Spleen (tissue), 11 donors: ENCODE measurements at regions not wholly inside any gene's neighbourhood (a gene's known extent, or its start where the extent isn't known, plus 50 kb on each side); places are given as distances from the start of the nearest gene placed in this dataset.

Experiments used
- DNase-seq: peaks from one replicate; pipeline ENCODE4 v3.0.0-alpha.2; 2020
- H3K27ac ChIP-seq, 8 donors: fragments of 200-600 bp; sonication (generic) in 7 of 8; 1 replicate in 4 of 8; 2 replicates in 4 of 8; pipeline versions ENCODE4 v1.5.0 to v1.8.0; 2016 to 2021; ENCODE audit warnings: inconsistent platforms in 4 of 8, mild to moderate bottlenecking in 4 of 8, moderate library complexity in 1 of 8
- H3K27me3 ChIP-seq, 7 donors: fragments of 200-600 bp; sonication (generic) in 6 of 7; replicated peaks in 1 of 7; 1 replicate in 4 of 7; 2 replicates in 3 of 7; pipeline versions ENCODE4 v1.5.0 to v1.8.0; 2016 to 2021; ENCODE audit warnings: inconsistent platforms in 3 of 7, mild to moderate bottlenecking in 1 of 7
- H3K36me3 ChIP-seq, 6 donors: fragments of 200-600 bp; sonication (generic) in 5 of 6; 1 replicate in 4 of 6; 2 replicates in 2 of 6; pipeline versions ENCODE4 v1.5.0 to v1.8.0; 2016 to 2021; ENCODE audit warnings: inconsistent platforms in 2 of 6
- H3K4me1 ChIP-seq, 6 donors: fragments of 200-600 bp; sonication (generic) in 5 of 6; 1 replicate in 3 of 6; 2 replicates in 3 of 6; pipeline versions ENCODE4 v1.5.0 to v1.8.0; 2016 to 2021; ENCODE audit warnings: inconsistent platforms in 3 of 6
- H3K4me3 ChIP-seq, 8 donors: fragments of 200-600 bp; sonication (generic) in 7 of 8; 1 replicate in 4 of 8; 2 replicates in 4 of 8; pipeline versions ENCODE4 v1.5.0 to v1.8.0; 2016 to 2021; ENCODE audit warnings: inconsistent platforms in 4 of 8, mild to moderate bottlenecking in 4 of 8, moderate library complexity in 2 of 8
- H3K9me3 ChIP-seq, 8 donors: fragments of 200-600 bp; sonication (generic) in 7 of 8; 1 replicate in 4 of 8; 2 replicates in 4 of 8; pipeline versions ENCODE4 v1.5.0 to v1.8.0; 2016 to 2021; ENCODE audit warnings: inconsistent platforms in 4 of 8
- POLR2A ChIP-seq, 3 donors: fragments of 450-650 bp; IDR thresholded peaks; one replicate each; pipeline ENCODE4 v1.5.1; 2017; ENCODE audit warnings: antibody characterized with exemption in 3 of 3, mild to moderate bottlenecking in 1 of 3
- POLR2AphosphoS5 ChIP-seq, 3 donors: sonication (generic); formaldehyde crosslinking; IDR thresholded peaks; one replicate each; pipeline ENCODE4 v1.5.1; 2017; ENCODE audit warnings: antibody characterized with exemption in 3 of 3
- WGBS, 5 donors: extraction: QIAGEN DNeasy Blood & Tissue Kit in 3 of 5; methylation state at CpG; one replicate each; pipeline versions ENCODE4 v1.1.5 to v1.1.7; 2013 to 2018; 5-methylcytosine and 5-hydroxymethylcytosine counted together
- intact Hi-C: fragments of 100-400 bp; cut with DNase I; formaldehyde crosslinking; loops from one replicate; pipeline ENCODE4 v1.15.0; 2023; ENCODE audit warnings: low total_unique reads
- TF ChIP-seq, protein P1 (sequence below), 11 experiments: fragments of 200-600 bp in 7 of 11; fragments of 450-650 bp in 4 of 11; sonication (generic) in 4 of 11; IDR thresholded peaks in 8 of 11; conservative IDR thresholded peaks in 3 of 11; 1 replicate in 7 of 11; 2 replicates in 4 of 11; pipeline versions ENCODE4 v1.4.0 to v1.8.0; 2016 to 2021; ENCODE audit warnings: antibody characterized with exemption in 11 of 11, inconsistent platforms in 4 of 11, mild to moderate bottlenecking in 1 of 11
- donor health status: healthy with polysubstance abuse.
- donor health status: DM: no; HTN: no; CAD: no; lungs with moderate emphysema.
- donor health status: DM: no; HTN: no; CAD: no.
- donor health status: Bipolar disorder and iron deficiency.
- donor health status: healthy.
- donor health status: DM: no; HTN: no; CAD: no.
- donor health status: DM: yes; HTN: yes; CAD: no.

GRCh38 chr18:76131738-76132137 is 363.3 kb downstream of the ZNF516 start:
- no peak for DNase-seq
- Histone ChIP-seq H3K27me3 (no peaks in the 10 kb centered on the region), H3K36me3 (no peaks in the 10 kb centered on the region), H3K9me3 (peaks cover 0 to 21% (median 0%) of the 10 kb centered on the region in 8 donors), H3K27ac (no peak overlapping the region), H3K4me1 (no peaks in the 10 kb centered on the region), H3K4me3 (no peak overlapping the region)
- intact Hi-C loops, result no loop called here
- TF ChIP-seq, protein P1, sequence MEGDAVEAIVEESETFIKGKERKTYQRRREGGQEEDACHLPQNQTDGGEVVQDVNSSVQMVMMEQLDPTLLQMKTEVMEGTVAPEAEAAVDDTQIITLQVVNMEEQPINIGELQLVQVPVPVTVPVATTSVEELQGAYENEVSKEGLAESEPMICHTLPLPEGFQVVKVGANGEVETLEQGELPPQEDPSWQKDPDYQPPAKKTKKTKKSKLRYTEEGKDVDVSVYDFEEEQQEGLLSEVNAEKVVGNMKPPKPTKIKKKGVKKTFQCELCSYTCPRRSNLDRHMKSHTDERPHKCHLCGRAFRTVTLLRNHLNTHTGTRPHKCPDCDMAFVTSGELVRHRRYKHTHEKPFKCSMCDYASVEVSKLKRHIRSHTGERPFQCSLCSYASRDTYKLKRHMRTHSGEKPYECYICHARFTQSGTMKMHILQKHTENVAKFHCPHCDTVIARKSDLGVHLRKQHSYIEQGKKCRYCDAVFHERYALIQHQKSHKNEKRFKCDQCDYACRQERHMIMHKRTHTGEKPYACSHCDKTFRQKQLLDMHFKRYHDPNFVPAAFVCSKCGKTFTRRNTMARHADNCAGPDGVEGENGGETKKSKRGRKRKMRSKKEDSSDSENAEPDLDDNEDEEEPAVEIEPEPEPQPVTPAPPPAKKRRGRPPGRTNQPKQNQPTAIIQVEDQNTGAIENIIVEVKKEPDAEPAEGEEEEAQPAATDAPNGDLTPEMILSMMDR (IDR thresholded peaks at IDR 0.05 in 8 of 11, conservative IDR thresholded peaks at IDR 0.05 in 3 of 11), result no peak
- TF ChIP-seq POLR2A (IDR thresholded peaks at IDR 0.05), result no peak
- TF ChIP-seq POLR2AphosphoS5 (IDR thresholded peaks at IDR 0.05), result no peak
- WGBS, 5 donors, result 82 to 94% (median 87%) methylated on average over 1 of the region's 1 CpG

DNA sequence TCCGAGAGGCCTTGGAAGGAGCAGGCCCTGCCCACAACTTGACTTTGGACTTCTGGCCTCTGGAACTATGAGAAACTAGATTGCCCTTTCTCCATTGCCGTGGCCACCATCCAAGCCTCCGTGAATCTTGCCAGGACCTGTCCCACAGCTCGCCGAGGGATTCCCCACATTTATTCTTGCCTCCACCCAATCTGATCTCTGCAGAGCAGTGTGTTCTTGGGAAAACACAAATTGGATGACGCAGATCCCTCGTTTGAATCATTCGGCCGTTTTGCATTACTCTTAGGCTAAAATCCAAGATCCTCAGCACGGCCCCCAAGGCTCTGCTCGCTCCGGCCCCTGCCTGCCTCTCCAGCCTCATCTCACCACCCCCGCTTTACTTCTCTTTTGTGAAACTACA is 364.2 kb downstream of the ZNF516 start:
- H3K4me1 ChIP-seq, result no peaks in the 10 kb centered on the region
- intact Hi-C loops, result no loop called here
- H3K36me3 ChIP-seq, result no peaks in the 10 kb centered on the region
- DNase-seq, result no peak
- TF ChIP-seq, protein P1 (IDR thresholded peaks at IDR 0.05 in 8 of 11, conservative IDR thresholded peaks at IDR 0.05 in 3 of 11), result no peak
- TF ChIP-seq POLR2A (IDR thresholded peaks at IDR 0.05), result no peak
- no peak for TF ChIP-seq POLR2AphosphoS5 (IDR thresholded peaks at IDR 0.05)
- H3K27me3 ChIP-seq, result no peaks in the 10 kb centered on the region
- H3K4me3 ChIP-seq, result no peak overlapping the region
- no peak overlapping the region for H3K27ac ChIP-seq
- 85 to 94% (median 90%) methylated on average over 13 of the region's 13 CpGs for WGBS, 5 donors
- peaks cover 0 to 21% (median 0%) of the 10 kb centered on the region in 8 donors for H3K9me3 ChIP-seq

DNA sequence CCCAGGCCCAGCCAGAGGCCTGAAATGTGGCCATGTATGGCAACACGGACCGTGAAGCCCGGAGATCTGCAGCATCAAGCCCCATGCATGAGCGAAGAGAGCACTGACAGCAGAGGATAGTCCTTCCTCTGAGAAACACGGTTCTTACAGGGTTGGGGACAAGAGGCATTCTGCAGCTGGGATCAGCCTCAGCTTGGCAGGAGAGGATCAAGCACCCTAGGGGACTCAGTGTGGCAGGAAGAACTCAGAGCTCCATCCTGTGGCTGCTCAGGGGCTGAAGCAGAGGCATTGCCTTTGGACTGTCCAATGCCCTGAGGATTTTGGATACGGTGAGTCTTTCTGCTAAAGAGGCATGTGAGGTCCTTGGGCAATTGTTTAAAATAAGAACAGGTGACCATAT is 368.7 kb downstream of the ZNF516 start:
- no peaks in the 10 kb centered on the region for H3K4me1 ChIP-seq
- H3K36me3 ChIP-seq, result no peaks in the 10 kb centered on the region
- 68 to 82% (median 78%) methylated on average over 5 to 6 of the region's 6 CpGs for WGBS, 5 donors
- no peaks in the 10 kb centered on the region for H3K9me3 ChIP-seq
- no peak overlapping the region for H3K27ac ChIP-seq
- no peak for DNase-seq
- intact Hi-C loops, result no loop called here
- H3K4me3 ChIP-seq, result no peak overlapping the region
- no peaks in the 10 kb centered on the region for H3K27me3 ChIP-seq
- TF ChIP-seq POLR2A (IDR thresholded peaks at IDR 0.05), result no peak
- TF ChIP-seq POLR2AphosphoS5 (IDR thresholded peaks at IDR 0.05), result no peak
- TF ChIP-seq, protein P1 (IDR thresholded peaks at IDR 0.05 in 8 of 11, conservative IDR thresholded peaks at IDR 0.05 in 3 of 11), result no peak

DNA sequence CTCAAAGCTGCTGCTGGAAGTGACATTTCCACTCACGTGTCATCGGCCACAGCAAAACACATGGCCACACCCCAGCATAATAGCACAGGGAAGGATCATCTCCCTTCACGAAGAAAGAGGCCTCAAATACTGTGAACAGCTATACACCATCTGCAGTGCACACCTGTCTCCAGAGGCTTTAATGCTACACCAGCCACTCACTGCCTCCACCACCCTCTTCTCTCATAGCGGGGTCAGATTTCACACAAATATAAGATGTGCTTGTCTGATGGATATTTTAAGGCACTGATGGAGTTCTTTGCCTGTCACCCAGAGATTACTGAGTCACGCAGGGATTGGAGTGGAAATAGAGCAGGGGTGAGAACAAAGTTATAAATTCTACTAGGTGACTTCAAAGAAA is 374.0 kb downstream of the ZNF516 start:
- no peak for TF ChIP-seq POLR2AphosphoS5 (IDR thresholded peaks at IDR 0.05)
- TF ChIP-seq POLR2A (IDR thresholded peaks at IDR 0.05), result no peak
- TF ChIP-seq, protein P1 (IDR thresholded peaks at IDR 0.05 in 8 of 11, conservative IDR thresholded peaks at IDR 0.05 in 3 of 11), result no peak
- Histone ChIP-seq H3K4me3 (no peak overlapping the region), H3K36me3 (no peaks in the 10 kb centered on the region), H3K9me3 (no peaks in the 10 kb centered on the region), H3K27ac (no peak overlapping the region), H3K27me3 (no peaks in the 10 kb centered on the region), H3K4me1 (no peaks in the 10 kb centered on the region)
- no peak for DNase-seq
- 81 to 92% (median 88%) methylated on average over 5 of the region's 5 CpGs for WGBS, 5 donors
- intact Hi-C loops, result no loop called here
